GM12872 (cell line): ENCODE measurements at regions not wholly inside any gene's neighbourhood (a gene's known extent, or its start where the extent isn't known, plus 50 kb on each side); places are given as distances from the start of the nearest gene placed in this dataset.

Experiments
- TF ChIP-seq, protein P1 (sequence below): IDR thresholded peaks from 3 replicates; pipeline ENCODE4 v1.5.1; 2011; ENCODE audit warnings: low read depth, mild to moderate bottlenecking, low read length, moderate library complexity; ENCODE audit not compliant: insufficient read depth

DNA sequence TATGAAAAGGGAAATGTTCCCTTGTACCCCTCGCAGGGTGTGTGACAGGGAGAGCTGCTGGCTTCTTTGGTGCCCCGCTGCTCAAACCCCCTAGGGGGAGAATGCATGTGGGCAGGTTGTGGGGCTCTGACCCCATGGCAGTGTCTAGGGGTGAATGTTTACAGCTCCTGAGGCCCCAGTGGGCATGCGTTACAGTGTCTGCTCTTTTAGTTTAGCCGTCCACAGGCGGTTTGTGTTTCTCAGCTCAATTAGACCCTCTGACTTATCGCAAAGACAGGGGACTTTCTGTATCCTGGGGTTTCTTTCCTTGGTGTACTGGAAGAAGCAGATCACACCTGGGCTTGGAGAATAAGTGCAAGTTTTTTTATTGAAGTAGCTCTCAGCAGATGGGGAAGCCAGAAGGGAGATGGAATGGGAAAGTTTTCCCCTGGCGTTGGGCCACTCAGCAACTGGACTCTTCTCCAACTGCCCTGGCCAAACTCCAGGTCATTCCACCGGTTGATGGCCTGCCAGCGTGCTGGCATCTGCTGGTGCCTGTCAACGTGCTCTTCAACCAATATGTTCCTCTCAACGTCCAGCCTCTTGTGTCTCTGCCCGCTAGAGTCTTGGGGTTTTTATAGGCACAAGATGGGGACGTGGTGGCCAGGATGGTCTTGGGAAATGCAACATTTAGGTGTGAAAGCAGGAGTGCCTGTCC is 720.9 kb downstream of the FSCB start:
- TF ChIP-seq, protein P1, sequence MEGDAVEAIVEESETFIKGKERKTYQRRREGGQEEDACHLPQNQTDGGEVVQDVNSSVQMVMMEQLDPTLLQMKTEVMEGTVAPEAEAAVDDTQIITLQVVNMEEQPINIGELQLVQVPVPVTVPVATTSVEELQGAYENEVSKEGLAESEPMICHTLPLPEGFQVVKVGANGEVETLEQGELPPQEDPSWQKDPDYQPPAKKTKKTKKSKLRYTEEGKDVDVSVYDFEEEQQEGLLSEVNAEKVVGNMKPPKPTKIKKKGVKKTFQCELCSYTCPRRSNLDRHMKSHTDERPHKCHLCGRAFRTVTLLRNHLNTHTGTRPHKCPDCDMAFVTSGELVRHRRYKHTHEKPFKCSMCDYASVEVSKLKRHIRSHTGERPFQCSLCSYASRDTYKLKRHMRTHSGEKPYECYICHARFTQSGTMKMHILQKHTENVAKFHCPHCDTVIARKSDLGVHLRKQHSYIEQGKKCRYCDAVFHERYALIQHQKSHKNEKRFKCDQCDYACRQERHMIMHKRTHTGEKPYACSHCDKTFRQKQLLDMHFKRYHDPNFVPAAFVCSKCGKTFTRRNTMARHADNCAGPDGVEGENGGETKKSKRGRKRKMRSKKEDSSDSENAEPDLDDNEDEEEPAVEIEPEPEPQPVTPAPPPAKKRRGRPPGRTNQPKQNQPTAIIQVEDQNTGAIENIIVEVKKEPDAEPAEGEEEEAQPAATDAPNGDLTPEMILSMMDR, result no peak

DNA sequence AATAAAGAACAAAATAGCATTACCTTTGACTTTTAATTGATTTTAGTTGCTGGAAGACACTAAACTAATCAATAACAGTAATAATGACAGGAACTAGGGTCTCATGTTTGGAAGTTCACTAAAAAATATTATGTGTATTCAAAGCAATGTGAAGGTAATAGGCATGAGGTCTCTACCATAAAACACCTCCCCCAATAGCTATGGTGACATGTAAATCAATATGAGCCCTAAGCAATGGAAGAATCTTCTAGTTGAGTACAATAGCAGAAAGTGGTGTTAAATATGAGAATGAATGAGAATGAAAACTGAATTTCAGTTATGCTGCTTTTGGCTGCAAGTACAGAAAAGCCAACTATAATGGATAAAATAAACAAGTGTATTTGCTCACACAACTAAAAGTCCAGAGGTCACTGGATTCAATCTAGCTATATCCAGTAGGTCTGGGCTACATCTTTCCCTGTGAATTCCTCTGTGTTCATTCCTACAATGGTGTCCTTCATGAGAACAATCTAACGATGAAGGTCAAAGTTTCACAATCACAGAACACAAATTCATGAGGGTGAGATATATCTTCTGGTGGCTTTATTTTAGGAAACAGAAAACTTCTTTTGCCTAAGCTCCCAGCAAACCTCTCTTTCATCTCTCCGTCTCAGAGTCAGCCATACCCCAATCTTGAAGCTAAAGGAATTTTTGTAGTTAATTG is 728.0 kb downstream of the FSCB start:
- TF ChIP-seq, protein P1, result no peak

DNA sequence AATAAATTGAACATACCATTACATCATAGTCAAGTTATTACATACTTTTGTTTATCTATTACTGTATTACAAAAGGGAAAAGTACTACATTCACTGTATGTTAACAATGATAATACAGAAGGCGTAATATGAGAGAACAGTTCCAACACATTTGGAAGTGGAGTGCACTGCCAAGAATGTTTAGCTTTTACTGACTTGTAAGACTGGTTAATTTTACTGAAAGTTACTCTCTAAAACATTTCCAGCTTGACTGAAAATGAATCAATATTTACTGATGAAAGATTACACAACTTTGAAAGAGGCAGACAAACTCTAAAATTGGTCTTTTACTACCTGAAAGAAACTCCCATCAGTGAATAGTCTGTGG is 728.5 kb downstream of the FSCB start:
- TF ChIP-seq, protein P1, result no peak

DNA sequence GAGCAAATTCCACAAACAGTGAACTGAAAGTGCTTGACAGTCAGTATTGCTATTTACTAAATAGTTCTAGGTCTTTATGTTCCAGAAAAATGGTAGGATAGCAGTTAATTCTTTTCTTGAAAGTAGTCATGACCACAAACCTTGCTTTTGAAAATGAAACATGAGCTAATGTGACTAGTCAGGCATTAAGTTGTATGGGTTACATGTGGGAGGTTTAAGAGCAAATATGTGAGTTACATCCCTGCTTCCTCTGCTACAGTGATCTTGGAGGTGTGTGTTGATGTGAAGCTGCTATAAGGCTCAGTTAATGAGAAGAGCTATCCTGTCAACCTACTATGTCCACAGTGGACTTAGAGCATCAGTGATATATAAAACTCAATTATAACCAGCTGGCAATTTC is 741.6 kb downstream of the FSCB start:
- TF ChIP-seq, protein P1, result no peak

DNA sequence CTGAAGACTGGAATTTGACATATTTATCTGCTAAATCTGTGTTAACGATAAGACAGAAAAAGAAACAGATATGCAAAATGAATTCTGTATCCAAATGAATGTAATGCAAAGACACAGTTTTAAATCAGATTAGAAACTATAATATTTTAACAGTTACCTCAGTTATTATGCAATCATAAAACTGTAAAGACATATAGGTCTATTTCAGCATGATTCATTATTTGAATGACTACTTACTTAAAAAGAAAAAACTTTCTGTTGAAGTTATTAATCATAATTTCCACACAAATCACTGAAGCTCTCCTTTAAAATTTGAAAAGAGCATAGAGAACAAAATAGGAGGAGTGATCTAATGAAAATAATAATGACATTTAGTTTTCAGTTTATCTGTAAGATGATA is 742.6 kb downstream of the FSCB start:
- TF ChIP-seq, protein P1, result no peak

GRCh38 chr14:43755707-43756106 is 751.4 kb downstream of the FSCB start:
- TF ChIP-seq, protein P1, result no peak

DNA sequence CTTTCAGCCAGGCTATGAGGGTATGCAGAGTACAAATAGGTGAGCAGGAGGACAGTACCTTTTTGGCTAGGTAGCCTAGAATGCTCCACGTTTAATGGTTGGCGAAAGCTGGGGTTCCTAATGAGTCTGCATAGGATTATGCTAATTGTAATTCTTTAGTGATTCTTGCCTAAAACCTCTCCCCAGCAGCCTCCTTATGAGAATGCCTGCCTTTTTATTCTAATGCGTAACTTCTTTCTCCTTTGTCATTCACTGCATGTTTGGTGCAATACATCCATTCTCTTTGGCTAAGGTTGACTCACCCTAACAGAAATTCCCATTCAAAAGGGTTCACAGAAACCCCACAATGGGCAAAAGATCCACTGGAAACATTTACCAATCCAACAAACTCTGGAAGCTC is 752.2 kb downstream of the FSCB start:
- TF ChIP-seq, protein P1, result no peak
